NK-92 (cell line): ENCODE measurements at regions not wholly inside any gene's neighbourhood (a gene's known extent, or its start where the extent isn't known, plus 50 kb on each side); places are given as distances from the start of the nearest gene placed in this dataset.
"Not testable (repeated sequence)": the region's sequence is repeated elsewhere in the genome, so short reads cannot be mapped to it uniquely, and the experiment has no call there.

ENCODE experiments used
- DNase-seq: peaks from one replicate; lab custom pipeline; 2025; ENCODE audit not compliant: unreplicated experiment; lab: John Stamatoyannopoulos, UW

DNA sequence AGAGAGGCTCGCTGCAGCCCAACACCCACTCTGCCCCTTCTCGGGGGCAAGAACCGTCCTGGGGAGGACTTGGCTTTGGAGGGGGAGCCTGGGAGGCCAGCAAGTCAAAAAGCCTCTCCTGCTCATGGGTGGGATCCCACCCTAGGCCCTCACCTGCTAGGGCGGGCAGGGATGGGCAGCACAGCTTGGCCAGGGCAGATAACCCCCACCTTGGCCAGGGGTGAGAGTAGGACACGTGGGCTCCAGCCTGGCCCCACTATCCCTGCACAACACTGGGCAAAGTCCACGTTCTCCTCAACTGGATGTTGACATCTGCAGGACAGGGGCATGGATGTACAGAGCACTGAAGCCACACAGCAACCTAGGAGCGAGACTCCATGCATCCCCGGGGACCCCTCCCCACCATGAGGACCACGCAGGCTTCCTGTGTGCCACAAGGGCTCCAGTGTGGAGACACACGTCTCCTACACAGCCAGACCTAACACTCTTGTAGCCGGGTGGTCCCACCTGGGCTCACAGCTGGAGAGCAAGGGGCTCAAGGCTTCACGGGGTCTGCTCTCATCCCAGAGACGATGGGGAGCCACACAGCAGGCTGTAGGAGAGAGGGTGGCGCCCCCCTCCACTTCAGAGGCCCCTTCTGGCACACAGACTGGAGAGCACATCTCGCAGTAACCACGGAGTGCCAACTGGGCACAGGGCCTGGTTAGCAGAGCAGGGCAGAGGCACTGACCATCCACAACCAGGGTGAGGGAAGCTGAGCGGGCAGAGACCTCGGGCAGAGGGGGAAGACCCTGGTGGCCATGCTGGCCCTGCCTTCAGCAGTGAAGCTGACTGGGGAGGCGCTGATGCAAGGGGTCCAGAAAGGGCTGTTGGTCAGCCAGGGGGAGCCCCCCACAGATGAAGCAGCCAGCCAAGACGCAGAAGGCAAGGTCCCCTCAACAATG lies 171.1 kb downstream of the CRYBB2 start:
- no peak for DNase-seq

DNA sequence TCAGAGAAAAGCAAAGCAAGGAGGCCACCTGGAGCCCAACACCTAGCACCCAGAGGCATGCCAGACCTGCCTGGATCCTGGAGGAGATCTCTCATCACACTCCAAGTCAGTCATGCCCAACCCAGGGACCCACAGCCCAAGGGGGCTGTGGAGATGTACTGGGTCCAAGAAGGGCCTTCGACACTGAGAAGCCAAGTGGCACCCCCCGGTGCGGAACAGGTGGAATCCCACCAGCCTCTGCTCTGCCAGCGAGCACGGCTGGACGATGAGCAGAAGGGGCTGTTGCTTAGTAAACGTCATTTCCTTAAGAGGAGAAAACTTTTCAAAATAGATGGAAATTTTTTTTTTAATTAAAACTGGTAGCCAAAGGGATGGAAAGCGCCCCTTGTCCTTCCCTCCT lies 171.9 kb upstream of the GRK3 start:
- no peak for DNase-seq

DNA sequence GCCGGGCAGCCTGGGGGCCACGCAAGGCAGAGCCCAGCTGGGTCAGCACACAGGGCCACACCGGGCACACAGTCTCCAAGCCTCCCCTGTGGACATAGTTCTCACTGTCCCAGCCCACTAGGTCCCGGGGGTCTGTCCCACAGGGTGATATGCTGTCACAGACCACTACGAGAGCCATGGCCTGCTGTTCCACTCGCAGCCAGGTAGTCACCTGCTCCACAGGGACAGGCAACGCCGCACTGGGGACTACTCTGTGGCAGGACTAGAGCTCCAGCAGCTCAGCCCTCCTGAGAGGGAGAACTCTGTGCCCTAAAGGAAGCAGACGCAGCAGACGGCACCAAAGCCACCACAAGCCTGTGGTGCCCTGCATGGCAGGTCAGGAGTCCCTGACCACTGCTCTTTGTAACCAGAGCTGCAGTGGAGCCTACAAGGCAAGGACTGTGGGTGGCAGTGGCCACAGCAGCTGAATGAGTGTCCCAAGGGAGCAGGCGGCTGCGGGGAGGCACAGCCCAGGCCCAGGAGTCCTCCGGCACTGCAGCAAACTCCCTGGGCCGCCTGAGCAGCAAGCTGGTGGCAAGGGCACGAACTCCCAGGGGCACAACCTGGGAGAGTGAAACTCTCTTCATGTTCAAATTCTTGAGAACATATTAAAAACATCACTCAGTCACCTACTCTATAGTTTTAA lies 171.2 kb upstream of the GRK3 start:
- no peak for DNase-seq

DNA sequence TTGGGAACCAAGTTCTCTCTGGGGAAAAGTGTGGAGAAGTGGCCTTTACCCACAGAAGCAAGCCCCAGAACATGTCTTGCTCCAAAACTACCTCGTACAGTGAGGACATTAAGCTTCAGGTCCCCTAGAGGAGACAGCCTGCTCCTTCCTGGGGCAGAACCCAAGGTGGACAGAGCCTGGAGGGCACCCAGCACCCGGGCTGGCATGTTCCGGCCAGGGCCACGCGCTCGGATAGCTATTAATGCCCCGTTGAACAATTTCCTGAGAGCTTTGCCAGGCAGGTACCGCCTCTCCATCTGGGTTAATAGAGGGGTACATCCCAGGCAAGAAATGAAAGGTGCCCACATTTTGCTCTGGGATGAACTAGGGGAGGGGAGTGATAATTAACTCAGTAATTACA lies 169.0 kb upstream of the GRK3 start:
- DNase-seq: no peak

DNA sequence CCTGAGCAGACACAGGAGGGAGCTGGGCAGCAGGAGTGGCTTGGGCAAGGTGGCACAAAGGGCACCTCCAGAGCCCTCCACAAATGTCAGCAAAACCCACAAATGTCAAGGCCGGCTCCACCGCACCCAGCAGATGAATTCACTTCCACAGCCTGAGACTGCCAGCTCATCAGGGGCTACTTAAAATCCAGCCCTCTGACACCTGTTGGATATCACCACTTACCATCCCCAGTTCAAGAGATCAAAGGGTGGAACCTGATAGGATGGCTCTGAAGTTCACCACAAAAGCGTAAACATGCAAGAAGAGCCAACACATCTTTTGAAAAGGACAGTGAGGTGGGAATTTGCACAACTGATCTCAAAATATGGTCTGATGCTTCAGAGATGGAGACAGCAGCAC lies 168.6 kb upstream of the GRK3 start:
- DNase-seq: no peak

DNA sequence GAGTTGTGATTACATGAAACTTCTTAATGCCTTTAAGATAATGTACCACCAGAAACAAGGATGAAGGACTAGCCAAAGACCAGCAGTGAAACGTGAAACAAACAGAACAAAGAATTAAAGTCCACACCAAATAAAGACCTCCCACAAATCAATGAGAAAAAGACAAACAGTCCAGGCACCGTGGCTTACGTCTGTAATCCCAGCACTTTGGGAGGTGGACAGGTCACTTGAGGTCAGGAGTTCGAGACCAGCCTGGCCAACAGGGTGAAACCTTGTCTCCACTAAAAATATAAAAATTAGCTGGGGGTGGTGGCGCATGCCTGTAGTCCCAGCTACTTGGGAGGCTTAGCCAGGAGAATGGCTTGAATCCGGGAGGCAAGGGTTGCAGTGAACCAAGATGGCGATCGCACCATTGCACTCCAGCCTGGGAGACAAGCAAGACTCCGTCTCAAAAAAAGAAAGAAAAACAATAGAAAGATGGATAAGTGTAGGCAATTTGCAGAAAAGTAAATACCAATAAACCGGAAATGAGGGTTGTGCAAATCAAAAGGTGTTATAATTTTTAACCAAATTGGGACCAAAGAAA lies 167.8 kb upstream of the GRK3 start:
- DNase-seq: no peak

DNA sequence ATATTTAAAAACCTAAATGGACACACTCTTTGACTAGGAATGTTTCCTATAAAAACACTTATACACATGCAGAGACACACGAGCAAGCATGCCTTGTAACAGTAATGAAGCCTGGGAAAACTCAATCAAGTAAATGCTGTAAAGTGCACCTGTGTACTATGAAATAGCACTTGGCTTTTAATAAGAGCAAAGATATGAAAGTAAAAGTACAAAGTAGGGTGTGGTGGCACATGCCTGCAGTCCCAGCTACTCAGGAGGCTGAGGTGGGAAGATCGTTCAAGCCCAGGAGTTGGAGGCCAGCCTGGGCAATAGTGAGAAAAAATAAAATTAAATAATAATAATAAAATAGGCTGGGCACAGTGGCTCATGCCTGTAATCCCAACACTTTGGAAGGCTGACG lies 166.9 kb upstream of the GRK3 start:
- DNase-seq: no peak

DNA sequence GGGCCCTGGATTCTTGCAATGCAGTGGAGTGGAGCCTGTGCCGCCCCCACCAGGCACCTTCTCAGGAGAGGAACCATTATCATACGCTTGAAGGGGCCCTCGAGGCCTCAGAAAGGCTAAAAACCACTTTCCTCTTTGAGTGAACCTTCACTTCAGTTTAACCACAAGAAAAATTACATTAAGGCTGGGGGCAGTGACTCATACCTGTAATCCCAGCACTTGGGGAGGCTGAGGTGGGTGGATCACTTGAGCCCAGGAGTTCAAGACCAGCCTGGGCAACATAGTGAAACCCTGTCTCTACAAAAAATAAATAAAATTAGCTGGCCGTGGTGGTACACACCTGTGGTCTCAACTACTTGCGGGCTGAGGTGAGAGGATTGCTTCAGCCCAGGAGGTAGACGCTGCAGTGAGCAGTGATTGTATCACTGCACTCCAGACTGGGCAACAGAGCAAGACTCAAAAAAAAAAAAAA lies 165.8 kb upstream of the GRK3 start:
- not testable (repeated sequence) for DNase-seq

DNA sequence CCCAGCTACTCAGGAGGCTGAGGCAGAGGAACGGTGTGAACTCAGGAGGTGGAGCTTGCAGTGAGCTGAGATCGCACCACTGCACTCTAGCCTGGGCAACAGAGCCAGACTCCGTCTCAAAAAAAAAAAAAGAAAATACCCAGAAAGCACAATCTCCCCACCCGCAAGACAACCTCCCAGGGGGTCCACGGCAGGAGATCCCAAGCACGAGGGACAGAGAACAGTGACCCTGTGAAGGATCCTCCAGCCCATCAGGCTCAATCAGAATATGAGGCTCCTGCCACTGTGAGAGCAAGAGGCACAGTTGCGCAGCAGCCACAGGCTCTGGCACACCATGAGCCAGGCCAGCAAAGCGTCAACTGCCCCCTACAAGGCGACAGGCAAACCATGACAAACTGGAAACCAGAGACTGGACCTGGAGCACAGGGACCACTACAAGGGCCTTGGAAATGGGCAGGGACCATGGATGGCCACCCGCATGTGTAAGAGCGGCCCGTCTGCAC lies 164.8 kb upstream of the GRK3 start:
- DNase-seq: no peak

DNA sequence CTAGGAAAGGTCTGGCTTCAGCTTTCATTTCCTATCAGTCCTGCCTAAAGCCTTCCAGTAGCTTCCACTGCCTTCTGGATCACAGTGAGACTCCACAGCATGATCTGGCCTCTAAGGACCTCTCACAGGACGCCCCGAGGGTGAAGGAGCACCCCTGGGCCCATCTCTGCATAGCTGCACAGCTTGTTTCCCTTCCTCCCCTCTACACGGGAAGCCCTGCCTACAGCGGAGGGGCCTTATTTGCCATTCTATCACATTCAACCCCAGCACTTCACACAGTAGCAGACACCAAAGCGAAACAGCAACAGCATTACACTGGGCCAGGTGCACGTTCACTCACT lies 162.3 kb upstream of the GRK3 start:
- DNase-seq: no peak

DNA sequence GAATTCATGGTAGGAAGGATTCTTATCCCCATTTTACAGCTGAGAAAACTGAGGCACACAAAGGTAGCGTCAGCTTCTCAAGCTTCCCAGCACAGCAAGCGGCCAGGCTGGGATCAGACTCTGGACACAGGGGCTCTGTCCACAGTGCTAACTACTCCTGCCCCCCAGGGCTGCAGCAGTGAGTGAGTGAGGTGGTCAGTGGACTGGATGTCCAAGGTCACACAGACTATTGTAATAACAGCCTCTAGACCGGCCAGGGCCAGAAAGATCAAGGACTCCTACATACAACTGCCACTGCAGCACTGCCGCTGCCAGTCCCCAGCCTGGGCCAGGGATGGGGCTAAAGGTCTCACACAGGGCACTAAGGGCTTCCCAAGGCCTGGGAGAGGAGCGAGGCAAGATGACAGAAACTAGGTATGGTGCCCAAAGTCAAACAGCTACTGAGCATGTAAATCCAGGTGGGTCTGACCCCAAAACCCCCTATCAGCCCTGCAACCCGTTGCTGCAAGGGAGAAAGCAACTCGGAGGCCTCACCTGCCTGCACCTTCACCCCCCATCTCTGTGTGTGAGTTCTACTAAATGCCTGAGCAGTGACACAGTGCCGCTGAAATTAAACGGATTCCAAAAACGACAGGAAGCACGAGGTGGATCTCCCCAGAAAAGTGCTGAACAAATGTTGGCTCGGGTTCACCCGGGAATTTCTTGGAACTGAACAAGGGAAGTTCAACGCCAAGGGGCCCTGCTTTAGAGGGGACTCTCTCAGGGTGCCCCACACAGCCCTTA lies 161.8 kb upstream of the GRK3 start:
- DNase-seq: no peak

DNA sequence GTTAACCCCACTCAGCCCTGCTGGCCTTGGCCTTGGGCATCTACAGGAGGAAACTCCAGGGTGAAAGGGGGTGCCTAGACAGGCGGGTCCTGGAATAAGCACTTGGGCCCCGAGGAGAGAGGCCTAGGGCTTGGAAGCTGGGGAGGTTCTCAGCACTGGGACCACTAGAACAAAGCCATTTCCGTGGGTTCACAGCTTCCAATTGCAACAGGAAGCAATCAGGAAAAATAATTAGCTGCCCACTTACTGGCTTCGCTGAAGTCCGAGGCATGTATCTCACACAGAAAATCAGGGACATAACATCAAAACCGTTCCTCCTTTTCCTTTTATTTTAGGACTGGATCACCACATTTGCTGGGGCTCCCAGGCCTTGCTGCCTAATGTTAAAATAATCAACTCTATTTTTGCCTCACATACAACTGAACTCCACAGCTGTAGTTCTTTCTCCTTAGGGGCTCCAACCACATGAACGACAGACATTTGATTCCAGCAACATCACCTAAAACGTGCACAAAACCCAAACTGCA lies 161.1 kb upstream of the GRK3 start:
- no peak for DNase-seq

DNA sequence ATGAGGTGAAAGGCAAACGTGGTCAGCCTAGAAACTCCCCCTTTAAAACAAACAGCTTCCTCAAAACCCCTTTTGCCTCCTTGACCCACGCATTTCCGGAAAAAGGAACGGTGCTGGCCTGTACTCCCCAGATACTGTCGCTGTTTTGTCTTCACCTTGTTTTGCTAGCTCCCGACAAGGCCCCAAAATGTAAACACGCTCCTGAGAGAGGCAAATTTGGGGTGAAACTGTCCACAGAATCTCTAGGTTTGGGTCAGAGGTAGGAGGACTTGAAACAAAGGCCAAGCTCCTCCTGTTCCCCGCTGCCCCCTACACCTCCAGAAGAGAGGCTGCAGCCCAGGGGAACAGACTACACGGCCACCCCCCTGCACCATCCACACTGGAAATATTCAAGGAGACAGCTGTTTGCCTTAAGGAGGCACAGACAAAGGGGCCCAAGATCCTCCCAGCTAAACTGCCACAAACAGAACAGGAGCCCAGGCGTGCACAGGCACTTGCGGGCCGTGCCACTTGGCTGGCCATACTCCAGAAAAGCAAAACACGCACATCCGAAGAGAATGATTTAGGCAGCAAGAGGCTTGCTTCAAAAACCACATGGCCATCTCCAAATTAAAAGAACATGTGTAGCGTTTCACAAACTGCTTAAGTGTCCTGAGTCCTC lies 160.5 kb upstream of the GRK3 start:
- DNase-seq: no peak

DNA sequence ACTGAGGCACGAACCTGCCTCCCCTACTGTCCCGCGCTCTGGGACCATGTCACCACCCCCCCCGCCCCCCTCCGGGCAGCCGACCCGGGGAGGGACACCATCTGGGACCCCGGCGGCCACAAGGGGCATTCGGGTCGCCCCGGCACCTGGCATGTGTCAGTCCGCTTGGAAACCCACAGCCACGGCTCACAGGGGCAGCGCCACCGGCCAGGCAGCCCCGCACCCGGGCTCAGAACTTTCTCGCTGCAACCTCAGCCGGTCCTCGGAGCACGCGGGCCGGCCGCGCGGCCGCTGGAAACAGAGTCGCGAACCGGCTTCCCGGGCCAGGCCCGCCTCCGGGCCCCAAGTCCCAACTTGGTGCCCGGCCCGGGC lies 159.9 kb upstream of the GRK3 start:
- no peak for DNase-seq

DNA sequence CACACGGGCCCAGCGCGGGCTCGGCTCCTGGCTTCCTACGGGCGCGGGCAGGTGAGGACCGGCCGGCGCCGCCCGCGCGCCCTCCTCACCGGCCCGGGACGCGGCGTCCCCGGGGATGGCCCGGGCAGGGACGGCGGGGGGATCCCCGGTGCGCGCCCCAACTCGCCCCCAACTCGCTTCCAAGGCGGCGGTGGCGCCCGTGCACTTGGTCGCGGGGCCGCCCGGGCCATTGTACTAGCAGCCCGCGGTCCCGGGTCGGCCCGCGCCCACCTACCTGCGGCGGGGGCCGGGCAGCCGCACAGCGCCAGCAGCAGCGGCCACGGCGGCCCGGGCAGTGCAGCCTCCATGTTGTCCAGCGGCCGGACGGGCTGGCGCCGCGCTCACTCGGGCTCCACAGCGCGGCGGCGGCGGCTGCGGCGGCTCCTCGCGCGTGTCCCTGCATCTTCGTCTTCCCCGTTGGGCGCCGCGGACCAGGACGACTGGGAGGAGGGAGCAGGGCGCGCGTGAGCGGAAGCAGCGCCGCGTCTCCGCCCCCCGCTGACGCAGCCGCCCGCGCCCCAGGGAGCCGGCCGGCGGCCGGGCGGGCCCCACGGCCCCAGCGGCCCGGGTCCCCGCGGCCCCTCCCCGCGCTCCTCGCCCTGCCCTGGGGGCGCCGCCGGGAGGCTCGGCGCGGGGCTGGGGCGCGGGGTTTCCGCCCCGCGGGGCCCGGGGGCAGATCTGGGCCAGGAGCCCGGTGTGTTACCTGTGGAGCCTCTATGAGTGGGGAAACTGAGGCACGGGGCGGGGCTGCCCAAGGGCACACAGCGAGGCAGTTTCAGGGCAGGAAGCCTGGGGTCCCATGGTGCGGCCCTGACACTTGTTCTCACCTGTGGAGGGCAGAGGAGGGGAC lies 159.3 kb upstream of the GRK3 start:
- DNase-seq: no peak

DNA sequence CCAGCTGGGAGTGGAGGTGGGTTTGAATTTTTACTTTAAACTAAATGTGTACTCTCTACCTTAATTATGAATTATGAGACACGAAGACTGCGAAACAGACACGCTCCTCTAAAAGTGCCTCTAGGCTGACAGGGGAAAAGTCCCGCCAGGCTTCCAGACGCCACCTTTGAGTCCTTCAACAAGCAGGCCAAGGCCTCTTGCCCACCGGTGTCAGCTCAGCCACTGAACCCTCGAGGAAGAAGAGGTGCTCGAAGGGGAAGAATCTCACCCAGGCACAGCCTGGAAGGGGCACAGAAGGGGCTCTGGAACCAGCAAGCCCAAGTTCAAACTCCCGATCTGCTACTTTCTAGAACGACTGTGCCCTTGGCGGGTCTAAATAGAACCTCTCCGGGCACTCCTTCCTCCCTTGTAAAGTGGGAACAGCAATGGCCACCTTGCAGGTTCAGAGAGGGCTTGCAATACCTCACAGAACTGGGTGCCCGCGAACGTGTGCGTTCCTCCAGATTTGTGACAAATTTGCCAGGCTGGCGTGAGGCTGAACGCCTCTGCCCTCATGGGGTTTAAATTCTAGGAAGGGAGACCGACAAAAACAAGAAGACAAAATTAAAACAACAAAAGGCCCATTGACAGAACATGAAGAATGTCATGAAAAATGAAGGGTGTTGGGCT lies 158.5 kb upstream of the GRK3 start:
- DNase-seq: no peak

DNA sequence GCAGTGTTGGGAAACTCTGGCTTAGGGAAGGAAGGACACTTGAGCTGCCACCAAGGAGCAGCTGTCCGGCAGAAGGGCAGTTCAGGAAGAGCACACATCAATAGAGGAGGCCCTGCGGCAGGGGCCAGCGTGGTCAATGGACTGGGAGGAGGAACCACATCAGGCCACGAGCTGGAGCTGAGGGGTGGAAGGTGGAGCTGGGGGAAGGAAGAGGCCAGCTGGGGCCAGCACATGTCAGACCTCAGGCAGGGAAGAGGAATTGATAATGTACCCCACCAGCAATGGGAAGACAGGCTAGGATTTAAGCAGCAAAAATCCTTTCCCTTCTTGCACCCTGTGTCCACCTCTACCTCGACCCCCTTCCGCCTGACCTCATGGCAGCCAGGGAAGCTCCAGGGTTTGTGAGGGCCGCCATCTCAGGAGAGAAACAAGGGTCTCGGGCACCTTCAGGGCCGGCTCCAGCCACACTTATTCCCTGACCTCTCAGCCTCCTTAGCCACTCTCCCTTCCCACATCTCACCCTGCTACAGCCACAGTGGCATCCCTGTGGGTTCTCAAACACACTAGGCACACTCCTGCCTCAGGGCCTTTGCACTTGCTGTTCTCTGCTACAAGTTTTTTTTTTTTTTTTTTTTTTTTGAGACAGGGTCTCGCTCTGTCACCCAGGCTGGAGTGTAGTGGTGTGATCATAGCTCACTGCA lies 157.8 kb upstream of the GRK3 start:
- DNase-seq: no peak

DNA sequence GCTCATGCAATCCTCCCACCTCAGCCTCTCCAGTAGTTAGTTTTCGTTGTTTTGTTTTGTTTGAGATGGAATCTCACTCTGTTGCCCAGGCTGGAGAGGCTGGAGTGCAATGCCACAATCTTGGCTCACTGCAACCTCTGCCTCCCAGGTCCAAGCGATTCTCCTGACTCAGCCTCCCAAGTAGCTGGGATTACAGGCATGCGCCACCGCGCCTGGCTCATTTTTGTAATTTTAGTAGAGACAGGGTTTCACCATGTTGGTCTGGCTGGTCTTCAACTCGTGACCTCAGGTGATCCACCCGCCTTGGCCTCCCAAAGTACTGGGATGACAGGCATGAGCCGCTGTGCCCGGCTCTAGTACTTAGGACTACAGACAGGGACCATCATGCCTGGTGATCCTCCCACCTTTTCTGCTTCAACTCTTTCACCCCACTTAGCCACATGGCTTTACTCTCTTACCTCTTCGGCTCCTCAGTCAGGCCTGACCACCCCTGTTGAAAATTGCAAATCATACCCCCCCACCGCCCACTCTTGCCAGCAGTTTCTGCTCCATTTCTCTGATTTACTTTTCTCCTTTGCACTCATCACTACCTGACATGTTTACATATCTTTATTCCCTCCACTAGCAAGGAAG lies 157.1 kb upstream of the GRK3 start:
- no peak for DNase-seq
